NCI-H2029 treated with DMSO at 0.1 percent for 48 hours (cell line): ENCODE measurements at regions not wholly inside any gene's neighbourhood (a gene's known extent, or its start where the extent isn't known, plus 50 kb on each side); places are given as distances from the start of the nearest gene placed in this dataset.

Experiments
- DNase-seq: peaks from one replicate; lab custom pipeline; 2025; lab: John Stamatoyannopoulos, UW

DNA sequence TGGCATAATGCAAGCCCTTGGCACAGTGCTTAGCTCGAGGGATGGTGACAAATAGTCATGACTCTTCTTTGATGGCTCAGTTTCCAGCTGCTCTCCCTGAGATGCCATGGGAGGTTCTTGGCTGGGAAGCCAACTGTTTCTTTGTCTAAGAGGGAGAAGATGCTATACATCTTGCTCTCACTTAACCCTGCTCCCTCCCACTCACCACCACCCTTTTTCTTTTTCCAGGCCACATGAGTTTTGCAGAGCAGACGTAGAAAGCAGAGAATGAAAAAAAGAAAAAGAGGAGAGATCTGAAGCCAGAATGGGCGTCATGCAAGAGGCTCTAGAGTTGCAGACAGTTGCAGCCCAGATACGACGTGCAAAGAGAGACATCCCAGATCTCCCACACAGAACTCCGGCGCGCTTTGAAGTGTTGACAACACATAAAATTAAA is 160.5 kb downstream of the FGF18 start:
- DNase-seq = no peak

DNA sequence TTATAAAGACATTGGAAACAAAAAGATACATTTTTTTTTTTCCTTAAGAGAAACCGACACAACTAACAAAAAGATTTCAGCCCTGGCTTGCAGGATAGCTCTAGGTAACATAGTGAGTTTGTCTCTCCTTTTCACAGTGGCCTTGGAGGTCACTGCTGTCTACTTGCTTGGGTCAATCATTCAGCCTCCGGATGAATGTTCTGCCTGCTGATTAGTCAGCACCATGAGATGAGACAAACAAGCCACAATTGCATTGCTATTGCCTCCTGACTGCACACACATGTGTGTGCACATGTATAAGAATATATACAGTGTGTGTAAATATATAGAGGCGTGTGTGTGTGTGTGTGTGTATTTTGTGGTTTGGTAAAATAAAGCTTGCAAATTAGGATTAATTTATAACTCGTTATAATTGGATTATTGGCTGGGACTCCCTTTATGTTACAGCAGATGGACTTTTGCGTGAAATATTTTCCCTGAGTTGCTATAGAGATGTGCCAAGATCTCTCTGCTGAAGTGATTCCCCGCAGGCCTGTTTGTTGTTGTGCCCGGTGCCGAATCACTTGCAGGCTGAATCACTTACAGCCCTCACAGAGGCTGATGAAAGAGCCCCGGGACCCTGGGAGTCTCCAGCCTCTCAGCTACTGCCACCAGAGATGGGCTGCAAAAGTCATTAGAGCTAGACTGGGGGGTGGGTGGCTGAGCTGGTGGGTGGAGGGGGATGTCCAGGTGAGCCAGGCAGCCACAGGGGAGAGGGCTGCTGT is 161.2 kb downstream of the FGF18 start:
- DNase-seq = no peak

DNA sequence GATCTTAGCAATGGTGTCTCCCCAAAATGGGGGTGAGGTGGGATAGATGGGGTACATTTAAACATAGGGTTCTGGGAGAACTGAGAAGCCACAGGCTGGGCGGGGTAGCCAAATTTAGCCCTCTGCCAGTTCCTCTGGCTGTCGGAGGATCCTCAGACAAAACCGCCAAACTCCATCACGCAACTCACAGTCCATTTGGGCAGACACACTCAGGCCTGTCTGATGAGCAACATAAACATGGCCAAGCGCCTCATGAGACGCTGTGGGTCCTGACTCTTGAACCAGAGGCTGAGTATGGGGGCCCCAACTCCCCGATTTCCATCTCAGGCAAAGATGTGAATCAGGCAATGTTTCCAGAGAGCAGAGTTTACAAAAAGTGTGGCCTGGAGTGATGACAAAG is 162.3 kb downstream of the FGF18 start:
- DNase-seq = no peak

DNA sequence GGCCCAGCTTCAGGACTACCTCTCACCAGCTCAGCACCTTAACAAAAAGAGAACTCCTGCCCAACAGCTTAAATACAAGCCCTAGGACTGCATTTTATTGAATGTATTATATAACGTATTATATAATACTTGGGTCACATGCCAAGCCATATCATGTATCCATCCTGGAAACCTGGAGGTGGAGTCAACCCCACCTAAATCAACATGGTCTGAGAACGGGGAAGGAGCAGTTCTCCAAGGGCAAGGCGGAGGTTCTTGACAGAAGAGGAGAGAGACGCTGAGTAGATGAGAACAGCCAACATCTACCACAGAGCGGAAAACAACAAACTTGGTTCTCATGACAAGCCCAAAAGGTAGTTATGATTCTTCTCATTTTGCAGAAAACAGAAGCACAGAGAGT is 163.4 kb downstream of the FGF18 start:
- DNase-seq = no peak

DNA sequence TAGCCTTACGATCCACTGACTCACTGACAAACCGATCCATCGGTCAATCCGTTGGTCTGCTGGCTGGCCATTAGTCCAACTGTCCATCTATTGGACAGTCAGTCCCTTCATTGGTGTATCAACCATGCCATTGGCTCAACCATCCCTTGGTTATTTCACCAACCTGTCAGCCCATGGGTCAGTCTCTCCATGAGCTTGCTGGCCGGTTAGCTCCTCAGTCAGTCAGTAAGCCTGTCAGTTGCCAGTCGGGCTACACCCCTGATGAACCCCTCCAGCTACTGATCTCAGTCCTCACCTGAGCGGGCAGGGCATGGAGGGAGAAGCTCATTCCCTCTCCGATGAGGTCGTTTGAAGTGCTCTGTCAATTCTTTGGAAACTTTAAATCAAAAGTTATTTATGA is 166.5 kb downstream of the FGF18 start:
- no peak for DNase-seq

DNA sequence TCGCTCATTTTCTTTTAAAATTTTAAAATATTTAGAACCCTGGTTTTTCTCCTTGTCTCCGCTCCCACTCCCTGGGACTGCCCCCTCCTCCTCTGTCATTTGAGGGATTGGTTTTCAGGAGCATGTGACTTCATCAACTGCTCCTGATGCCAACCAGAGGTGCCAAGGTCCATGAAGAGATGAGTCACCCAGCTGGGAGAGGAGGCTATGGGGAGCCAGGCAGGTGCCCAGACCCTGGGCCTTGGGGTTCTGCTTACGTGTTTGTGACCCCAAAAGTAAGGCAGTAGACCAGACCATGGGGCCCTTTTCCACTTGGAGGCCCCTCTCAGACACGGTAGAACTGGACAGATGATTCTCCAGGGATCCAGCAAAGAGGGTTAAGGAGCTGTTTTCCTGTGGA is 167.0 kb downstream of the FGF18 start:
- no peak for DNase-seq

DNA sequence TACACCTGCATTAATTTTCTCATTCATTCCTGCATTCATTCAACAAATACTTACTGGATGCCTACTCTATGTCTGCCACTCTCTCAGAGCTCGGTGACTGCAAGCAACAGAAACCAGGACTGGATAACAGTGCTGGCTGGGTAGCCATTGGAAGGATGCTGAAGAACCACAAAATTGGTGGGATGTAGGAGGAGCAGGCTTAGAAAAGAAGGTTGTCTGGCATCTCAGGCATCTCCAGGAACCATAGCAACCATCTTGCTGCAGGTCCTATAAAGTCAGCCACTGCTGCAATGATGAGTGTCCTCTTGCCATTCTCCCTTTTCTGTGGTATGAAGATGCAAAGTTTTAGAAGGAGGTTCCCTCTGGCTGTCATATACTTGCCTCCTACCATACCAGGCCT is 168.6 kb downstream of the FGF18 start:
- no peak for DNase-seq

DNA sequence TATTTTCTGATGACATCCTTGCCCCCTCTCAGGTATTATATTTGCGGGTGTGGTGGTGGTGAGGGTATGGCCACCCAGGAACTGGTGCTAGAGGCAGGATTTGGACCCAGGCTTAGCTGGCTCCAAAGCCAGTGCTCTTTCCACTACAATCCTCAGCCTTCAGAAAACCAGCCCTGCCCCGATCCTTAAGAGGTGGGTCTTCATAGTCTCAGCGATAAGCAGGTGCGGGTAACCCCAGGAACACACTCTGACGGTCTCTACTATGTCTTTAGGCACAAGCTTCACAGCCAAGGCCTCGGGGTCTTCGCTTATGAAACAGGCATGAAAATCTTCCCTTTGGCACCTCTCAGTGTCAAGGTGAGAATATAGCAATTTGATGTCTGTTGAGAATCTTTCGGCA is 169.3 kb downstream of the FGF18 start:
- DNase-seq = no peak

DNA sequence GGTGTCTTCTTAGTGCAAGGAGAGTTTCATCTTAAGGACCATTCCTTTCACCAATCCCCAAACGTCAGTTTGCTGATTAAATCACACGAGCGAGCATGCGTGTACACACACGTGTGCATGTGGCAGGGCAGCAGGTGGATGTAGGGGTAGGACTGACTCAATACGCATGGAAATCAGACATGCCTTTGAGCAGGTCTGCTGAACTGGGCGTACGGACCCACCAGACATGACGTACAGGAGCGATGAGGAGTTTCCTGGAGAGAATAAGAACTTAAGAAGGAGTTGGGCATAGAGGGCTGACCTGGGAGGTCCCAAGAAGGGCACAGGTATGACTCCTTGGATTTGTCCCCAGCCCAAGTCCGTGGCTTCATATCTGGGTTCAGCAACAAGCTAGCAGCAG is 170.0 kb downstream of the FGF18 start:
- DNase-seq = no peak

DNA sequence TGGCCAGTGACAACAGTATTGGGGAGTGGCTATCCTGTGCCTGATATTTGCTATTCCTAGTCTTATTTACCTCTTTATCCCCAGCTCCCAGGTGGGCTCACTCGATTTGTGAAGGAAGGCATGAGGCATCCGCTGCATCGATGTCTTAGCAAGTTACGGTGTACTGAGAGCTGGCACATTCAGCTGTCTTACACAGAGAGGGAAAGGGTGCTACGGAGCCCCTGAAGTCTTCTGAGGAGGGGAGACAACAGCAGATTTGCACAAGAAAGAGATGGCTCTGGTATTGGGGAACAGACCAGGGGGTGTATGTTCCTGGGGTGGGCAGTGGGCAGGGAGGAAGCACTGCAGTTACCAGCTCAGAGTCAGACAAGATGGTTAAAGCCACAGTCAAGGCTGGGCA is 172.6 kb downstream of the FGF18 start:
- no peak for DNase-seq

DNA sequence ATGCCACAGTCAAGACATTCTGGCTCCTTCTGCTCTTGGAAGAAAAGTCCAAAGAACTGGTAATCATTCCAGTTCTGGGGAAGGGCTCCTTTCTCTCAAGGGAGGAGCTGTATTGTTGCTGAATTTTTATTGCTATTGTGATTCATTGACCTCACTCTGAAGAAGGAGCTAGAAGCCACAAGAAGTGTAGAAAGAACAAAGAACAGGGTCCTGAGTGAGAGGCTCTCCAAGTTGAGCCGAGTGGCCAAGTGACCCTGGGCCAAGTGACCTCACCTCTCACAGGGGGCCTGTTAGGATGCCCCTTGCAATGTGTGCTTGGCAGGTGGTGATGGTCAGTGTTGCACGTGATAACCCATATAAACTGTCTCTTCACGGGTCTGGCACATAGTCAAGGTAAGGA is 173.3 kb downstream of the FGF18 start:
- no peak for DNase-seq

DNA sequence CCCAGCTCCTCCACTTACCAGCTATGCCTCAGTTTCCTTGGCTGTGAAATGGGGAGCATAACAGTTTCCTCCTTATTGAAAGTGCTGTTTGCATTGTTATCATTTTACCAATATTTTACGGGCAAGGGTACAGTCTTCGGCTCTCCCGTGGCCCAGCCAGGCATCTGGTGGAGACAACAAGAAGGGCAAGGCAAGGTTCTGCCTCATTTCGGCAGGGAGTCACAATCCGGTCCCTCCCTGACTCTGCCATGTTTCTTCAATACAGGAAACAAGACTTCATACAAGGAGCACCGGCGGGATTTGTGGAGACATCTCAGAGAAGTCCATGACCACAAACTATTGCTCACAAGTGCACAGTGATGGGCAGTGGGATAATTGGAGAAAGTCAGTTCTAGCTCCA is 174.0 kb downstream of the FGF18 start:
- no peak for DNase-seq

DNA sequence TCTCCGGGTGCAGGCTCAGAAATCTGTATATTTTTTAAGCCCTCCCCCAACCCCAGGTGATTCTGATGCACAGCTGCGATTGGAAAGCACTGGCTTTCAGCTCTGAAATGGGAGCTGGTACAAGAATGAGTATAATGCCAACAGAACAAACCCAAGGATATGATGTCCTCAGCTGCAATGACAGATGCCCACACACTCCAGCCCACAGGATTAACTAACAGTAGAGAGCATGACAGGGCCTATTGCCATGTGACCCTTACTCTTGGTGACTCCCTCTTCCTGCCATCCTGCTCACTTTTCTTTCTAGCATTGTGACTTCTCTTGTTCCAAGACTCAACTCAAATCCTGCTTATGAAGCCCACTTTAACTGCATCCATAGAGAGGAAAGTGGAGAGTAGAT is 174.5 kb downstream of the FGF18 start:
- DNase-seq = no peak

DNA sequence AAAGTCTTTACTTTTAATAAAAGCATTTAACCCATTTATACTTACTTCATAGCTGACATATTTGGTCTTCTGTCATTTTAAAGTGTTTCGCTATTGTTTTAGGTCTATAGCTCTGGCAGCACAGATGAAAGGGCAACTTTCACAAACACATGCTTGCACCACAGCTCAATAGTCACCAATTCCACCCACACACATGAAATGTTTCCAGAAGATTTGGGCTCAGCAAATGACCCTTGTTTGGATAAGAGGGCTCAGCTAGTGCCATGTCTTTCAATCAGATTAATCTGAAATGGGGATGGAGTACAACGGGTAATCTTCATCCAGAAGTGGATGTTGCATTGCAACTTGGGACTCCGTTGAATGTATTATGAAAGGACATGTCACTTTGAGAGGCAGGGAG is 176.0 kb downstream of the FGF18 start:
- DNase-seq = no peak

DNA sequence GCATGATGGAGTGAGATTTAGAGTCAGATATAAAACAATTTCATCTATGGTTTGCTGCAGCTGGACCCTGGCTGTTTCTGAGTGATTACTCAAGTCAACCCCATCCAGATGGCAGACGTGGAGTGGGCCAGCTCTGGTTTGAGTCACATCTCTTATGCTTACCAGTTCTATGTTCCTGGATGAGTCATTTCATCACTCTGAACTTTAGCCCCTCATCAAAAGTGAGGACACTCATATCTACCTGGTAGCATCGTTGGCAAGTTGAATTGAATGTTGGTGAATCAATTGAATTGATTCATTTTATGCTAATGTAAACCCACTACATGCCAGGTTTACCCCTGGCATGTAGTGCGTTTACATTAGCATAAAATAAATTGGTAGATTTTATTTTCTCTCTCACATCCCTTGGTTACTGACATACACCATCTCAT is 176.4 kb downstream of the FGF18 start:
- DNase-seq = no peak

DNA sequence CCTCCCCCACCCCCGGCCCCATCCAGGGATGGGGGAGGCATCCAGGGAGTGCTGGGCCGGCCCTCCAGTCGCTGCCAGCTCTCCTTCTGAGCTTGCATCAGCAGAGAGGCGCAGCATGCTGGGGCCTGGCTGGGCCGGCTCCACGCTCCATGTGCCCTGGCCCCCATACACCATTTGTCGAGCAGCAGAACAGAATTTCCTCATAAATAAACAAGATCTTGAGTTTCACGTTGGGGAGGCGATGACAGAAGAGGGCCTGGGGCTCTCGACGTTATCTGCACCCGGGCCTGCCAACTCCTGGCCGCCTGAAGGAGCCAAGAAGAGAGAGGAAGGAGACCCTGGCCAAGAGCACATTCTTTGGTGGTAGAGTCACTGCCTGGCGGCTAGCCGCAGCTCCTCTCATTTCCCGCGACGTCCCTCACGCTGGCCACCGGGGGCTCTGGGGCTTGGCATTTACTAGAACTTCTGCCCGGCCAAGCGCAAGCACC is 177.0 kb downstream of the FGF18 start:
- no peak for DNase-seq

DNA sequence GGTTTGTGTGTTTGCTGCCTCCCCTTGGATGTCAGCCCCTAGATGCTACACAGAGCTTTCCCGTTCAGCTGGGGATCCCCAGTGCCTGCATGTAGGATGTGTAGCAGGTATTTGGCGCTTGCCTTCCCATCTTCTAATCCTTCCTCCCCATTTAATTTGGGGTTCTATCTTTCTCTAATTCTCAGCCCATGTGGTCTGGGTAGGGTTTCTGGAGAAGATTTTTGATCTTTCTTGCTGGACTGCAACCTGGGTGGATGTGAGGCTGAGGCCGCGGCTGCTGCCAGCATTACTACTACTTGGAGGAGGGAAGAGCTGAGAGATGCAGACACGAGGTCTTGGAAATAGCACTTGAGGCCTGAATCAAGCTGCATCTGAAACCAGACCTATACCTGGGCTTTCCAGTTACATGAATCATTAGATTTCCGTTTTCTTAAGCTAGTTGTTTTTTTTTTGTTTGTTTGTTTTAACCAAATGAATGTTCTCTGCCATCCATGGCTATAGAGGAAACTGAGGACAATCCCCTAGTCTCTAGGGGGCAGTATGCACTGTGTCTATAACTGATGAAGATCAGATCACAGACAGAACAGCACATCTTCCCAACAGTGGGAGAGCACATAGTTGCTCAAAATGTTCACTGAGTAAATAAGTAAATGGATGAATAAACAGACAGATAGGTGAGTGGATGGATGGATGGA is 178.6 kb downstream of the FGF18 start:
- DNase-seq = no peak

DNA sequence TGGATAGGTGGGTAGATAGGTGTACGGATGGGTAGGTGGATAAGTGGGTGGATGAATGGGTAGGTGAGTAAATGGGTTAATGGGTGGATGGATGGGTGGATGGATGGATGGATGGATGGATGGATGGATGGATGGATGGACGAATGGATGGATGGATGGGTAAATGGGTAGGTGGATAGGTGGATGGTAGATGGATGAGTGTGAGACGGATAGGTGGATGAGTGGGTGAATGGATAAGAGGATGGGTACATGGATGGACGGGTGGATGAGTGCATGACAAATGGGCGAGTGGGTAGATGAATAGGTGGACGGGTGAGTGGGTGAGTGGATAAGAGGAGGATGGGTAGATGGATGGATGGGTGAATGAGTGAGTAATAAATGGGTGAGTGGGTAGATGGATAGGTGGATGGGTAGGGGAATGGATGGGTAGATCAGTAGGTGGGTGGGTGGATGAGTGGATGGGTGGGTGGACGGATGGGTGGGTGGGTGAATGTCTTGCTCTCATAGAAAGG is 179.2 kb downstream of the FGF18 start:
- no peak for DNase-seq

DNA sequence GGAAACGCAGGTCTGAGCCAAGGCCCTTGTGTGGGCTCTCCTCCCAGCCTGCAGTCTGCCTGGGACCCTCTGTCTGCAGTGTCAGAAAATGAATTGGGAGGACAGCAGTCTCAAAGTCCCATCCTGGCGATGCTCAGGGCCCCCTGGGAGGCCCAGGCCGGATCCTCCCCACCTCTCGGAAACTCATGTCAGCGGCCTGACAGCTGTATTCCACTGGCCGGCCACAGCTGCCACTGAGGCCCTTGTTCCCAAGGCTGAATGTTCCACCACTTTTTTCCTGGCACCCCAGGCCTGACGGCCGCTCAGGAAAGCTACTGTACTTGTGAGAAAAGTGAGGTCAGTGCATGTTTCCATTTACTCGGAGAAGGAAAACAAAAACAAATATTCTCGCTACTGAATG is 180.0 kb downstream of the FGF18 start:
- DNase-seq = no peak

DNA sequence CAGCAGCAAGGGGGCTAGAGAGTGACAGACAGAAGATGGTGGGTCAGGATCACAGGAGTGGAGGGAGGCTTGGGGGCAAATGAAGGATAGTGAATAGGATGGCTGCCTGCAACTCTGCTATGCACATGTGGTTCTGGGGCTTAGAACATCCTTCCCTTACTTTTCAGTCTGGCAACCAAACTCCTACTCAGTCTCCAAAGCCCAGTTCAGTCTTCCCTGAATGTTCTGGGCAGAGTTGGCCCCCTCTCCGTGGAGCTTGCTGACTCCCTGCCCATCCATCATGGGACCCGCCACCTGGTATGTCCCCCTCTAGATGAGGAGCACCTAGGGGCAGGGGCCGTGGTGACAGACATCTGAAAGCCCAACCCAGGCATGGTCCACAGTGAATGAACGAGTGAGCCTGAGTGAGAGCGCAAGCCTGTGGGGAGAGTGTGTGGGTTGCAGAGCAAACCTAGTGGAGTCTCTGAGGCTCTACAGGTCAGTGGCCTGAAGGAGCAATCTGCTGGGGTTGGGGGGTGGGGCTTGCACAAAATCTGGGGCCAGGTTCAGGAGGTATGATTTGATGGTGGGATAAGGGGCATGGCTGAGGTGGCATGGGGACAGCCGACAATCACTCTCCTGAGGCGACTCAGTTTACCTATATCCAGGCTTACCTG is 180.6 kb downstream of the FGF18 start:
- no peak for DNase-seq

DNA sequence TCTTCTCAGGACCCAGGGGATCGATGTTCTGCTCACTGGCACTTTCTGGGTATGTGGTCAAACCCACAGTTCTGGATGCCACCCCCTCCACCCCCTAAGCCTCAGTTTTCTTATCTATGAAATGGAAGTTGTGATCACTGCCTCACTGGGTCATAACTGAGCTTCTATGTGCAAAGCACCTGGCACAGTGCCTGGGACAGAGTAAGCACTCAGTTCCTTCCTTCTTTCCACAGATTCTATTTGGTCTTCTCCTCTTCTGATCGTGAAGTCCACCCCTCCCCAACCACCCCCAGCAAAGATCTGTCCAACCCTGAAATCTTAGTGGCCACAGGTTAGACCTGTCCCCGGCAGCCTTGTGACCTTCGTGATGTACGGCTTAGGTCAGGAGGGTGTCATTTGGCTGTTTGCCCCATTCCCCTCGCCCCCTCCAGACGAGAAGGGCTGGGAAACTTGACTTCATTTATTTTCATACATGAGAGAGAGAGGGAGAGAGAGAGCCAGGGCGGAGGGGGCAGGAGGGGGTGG is 181.4 kb downstream of the FGF18 start:
- DNase-seq = peak; percentile 18

DNA sequence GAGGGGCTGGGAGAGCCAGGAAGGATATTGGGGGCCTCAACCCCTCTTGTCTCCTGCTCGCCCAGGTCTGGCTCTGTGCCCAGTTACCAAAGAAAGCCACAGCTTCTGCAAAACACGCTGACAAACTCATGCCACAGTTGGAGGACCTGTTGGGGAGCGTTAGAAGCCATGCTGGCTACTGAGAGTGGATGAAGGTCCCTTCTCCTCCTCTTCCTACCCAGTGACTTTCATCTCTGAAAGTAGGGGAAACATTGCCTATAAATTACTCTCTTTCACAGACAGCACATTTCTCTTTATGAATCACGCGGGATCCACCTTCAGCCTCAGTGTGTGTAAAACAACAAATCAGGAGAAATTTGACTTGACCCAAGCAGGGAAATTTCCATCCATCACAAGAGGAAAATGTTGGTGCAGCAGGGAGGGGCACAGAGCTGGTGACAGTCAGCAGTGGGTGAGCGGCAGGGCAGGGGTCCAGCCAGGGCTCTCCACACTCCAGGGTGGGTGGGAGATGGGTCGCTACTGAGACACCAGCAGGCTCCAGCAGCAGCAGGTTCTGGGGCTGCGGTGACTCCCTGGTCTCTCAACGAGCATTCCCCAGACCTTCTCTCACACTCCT is 181.9 kb downstream of the FGF18 start:
- no peak for DNase-seq
